SKM-1 treated with dmso at 0.1 percent for 144 hours (cell line): ENCODE measurements at regions not wholly inside any gene's neighbourhood (a gene's known extent, or its start where the extent isn't known, plus 50 kb on each side); places are given as distances from the start of the nearest gene placed in this dataset.
A peak's percentile ranks its signal among the peaks of the same experiment; 100 is the strongest.

Experiments
- DNase-seq: peaks from one replicate; lab custom pipeline; 2025; ENCODE audit not compliant: unreplicated experiment; lab: John Stamatoyannopoulos, UW

- DNase-seq: no peak
These were observed 323.7 kb downstream of the RPS24 start for GRCh38 chr10:78357141-78358063.

GRCh38 chr10:78358351-78358750 is 324.7 kb downstream of the RPS24 start:
- DNase-seq: no peak

- DNase-seq: no peak
These were observed 325.3 kb downstream of the RPS24 start for GRCh38 chr10:78358982-78359381.

GRCh38 chr10:78359640-78360091 is 326.0 kb downstream of the RPS24 start:
- no peak for DNase-seq

- DNase-seq: no peak
These were observed 326.6 kb downstream of the RPS24 start for GRCh38 chr10:78360284-78360683.

- DNase-seq: no peak
These were observed 327.4 kb downstream of the RPS24 start for GRCh38 chr10:78361031-78361430.

GRCh38 chr10:78362406-78363022 is 328.9 kb downstream of the RPS24 start:
- peak; percentile 9 for DNase-seq

- no peak for DNase-seq
These were observed 329.5 kb downstream of the RPS24 start for GRCh38 chr10:78363190-78363589.

- DNase-seq: no peak
These were observed 332.0 kb downstream of the RPS24 start for GRCh38 chr10:78365694-78366093.

- DNase-seq: no peak
These were observed 333.2 kb downstream of the RPS24 start for GRCh38 chr10:78366663-78367411.

- DNase-seq: no peak
These were observed 334.1 kb downstream of the RPS24 start for GRCh38 chr10:78367751-78368150.

GRCh38 chr10:78371136-78371535 is 337.5 kb downstream of the RPS24 start:
- no peak for DNase-seq

GRCh38 chr10:78372806-78373205 is 339.1 kb downstream of the RPS24 start:
- no peak for DNase-seq

GRCh38 chr10:78374331-78375028 is 340.8 kb downstream of the RPS24 start:
- DNase-seq: no peak

- no peak for DNase-seq
These were observed 342.5 kb downstream of the RPS24 start for GRCh38 chr10:78375854-78376785.

GRCh38 chr10:78377356-78377755 is 343.7 kb downstream of the RPS24 start:
- no peak for DNase-seq

GRCh38 chr10:78378192-78378591 is 344.5 kb downstream of the RPS24 start:
- DNase-seq: no peak

- DNase-seq: no peak
These were observed 347.4 kb downstream of the RPS24 start for GRCh38 chr10:78381107-78381506.

GRCh38 chr10:78382047-78382446 is 348.4 kb downstream of the RPS24 start:
- DNase-seq: no peak

- no peak for DNase-seq
These were observed 349.1 kb downstream of the RPS24 start for GRCh38 chr10:78382772-78383171.
